ENCODE measurements at regions not wholly inside any gene's neighbourhood (a gene's known extent, or its start where the extent isn't known, plus 50 kb on each side); places are given as distances from the start of the nearest gene placed in this dataset.
A peak's percentile ranks its signal among the peaks of the same experiment; 100 is the strongest.
"Not testable (repeated sequence)": the region's sequence is repeated elsewhere in the genome, so short reads cannot be mapped to it uniquely, and the experiment has no call there.

DNA sequence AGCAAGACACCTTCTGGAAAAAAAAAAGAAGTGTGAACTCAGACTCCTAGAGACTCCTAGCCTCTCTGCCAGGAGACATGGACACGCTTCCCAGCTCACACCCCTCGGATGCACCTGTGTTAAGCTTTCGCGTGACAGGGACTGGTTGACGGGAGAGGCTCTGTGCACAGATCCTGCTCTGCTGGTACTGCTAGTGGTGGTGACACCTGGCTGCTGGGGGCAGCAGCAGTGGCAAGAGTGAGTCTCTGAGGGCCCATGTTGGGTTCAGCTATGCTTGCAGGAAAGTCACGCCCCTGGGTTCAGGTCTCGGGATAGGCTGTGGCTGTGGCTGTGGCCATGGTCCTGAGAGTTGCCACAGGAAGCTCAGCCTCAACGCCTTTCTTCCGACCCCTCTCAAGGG lies 81.1 kb downstream of the XRCC2 start:
- no peak for DNase-seq

DNA sequence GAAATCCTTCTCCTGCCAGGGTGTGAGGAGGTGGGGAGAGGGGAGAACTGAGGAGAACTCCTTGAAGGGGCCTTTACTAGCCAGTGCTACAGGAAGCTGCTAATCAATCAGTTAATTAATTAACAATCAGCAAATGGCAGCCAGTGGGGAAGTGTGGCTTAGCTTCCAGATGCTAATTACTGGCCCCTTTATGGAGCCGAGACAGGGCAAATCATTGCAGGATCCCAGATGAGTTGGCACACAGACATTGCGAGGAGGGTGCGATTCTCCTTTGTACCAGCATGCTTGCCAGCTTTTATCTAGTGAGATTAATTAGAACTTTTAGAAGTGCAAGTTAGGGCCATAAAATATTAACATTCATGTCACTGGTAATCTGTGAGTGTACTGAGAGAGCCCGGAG lies 84.0 kb downstream of the XRCC2 start:
- DNase-seq: no peak

DNA sequence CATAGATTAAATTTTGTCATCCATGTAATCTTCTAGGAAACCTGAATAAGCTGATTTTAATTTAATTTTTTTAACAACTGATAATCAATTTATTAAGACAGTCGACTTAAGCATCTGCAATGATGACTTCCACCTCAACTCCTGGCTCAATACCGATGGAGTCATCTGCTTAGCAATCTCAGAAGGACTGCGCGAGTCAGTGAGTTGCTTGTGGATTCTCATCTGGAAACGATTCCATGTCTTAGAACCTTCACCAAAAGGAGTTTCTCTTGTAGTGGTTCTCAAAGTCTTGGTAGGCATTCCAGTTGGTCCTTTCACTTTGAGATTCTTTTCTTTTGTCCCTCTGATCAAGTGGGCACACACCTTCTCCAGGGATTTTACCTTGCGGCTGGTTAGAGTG lies 85.5 kb downstream of the XRCC2 start:
- DNase-seq: no peak

DNA sequence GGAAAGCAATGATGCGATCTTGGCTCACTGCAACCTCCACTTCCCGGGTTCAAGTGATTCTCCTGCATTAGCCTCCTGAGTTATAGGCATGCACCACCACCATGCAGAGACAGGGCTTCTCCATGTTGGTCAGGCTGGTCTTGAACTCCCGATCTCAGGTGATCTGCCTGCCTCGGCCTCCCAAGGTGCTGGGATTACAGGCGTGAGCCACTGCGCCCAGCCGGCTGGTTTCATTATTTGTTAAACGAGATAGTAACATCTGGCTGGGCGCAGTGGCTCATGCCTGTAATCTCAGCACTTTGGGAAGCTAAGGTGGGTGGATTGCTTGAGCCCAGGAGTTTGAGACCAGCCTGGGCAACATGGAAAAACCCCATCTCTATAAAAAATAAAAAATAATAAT lies 86.1 kb downstream of the XRCC2 start:
- not testable (repeated sequence) for DNase-seq

GRCh38 chr7:152588350-152588749 lies 87.6 kb downstream of the XRCC2 start:
- DNase-seq: no peak

- no peak for DNase-seq
These were observed 88.6 kb downstream of the XRCC2 start for GRCh38 chr7:152587366-152587765.

GRCh38 chr7:152583006-152583405 lies 92.9 kb downstream of the XRCC2 start:
- DNase-seq: no peak

- no peak for DNase-seq
These were observed 96.9 kb downstream of the XRCC2 start for GRCh38 chr7:152579070-152579469.

GRCh38 chr7:152577339-152577738 lies 98.6 kb downstream of the XRCC2 start:
- DNase-seq: no peak

GRCh38 chr7:152574892-152575548 lies 100.9 kb downstream of the XRCC2 start:
- no peak for DNase-seq

- not testable (repeated sequence) for DNase-seq
These were observed 102.8 kb downstream of the XRCC2 start for GRCh38 chr7:152573186-152573585.

GRCh38 chr7:152572101-152572500 lies 103.8 kb downstream of the XRCC2 start:
- peak in 1 of 51 donors; percentile 7 for DNase-seq

GRCh38 chr7:152571068-152571467 lies 104.9 kb downstream of the XRCC2 start:
- DNase-seq: peak in 1 of 51 donors; percentile 3

DNA sequence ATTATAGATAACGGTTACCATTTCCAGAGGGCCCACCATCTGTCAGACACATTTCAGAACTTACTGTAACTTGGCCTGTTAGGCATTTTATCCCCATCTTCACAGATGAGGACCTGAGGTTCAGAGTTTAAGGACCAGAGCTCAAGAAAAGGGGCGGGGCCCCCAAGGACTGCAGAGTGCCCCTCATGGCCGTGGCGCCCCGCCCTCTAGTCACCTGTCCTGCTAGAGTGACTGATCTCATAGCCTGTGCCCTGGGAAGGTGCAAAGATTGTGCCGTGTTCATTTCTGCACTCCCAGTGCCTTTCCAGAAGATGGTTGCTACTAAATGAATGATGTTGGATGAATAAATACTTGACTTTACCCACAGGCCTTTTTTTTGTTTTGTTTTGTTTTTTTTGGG lies 107.0 kb downstream of the XRCC2 start:
- no peak for DNase-seq

GRCh38 chr7:152565731-152566130 lies 110.2 kb downstream of the XRCC2 start:
- DNase-seq: no peak

- DNase-seq: no peak
These were observed 111.2 kb downstream of the XRCC2 start for GRCh38 chr7:152564656-152565250.

GRCh38 chr7:152556013-152556755 lies 119.8 kb downstream of the XRCC2 start:
- no peak for DNase-seq

GRCh38 chr7:152553671-152554317 lies 118.0 kb upstream of the KMT2C start:
- DNase-seq: no peak

- no peak for DNase-seq
These were observed 115.7 kb upstream of the KMT2C start for GRCh38 chr7:152551304-152552036.

GRCh38 chr7:152544971-152545619 lies 109.3 kb upstream of the KMT2C start:
- no peak for DNase-seq

DNA sequence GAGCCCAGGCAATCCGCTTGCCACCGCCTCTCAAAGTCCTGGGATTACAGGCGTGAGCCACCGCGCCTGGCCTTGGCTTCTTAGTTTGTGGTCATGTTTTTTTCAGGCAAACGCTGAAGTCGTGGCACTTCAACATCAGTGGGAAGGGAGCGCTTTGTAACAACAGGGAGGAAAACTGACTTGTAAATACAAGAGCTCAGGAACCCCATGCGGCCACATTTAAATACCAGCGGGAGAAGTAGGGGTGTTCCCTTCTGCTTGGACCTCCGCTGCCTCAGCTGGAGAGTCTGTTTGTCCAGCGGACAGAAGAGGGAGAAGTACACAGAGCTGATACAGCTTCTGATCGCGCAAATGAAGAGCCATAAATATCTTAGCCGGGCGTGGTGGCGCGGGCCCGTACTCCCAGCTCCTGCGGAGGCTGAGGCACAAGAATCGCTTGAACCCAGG lies 108.7 kb upstream of the KMT2C start:
- no peak for DNase-seq
